HG02884 (cell line): ENCODE measurements at regions not wholly inside any gene's neighbourhood (a gene's known extent, or its start where the extent isn't known, plus 50 kb on each side); places are given as distances from the start of the nearest gene placed in this dataset.
"Not testable (repeated sequence)": the region's sequence is repeated elsewhere in the genome, so short reads cannot be mapped to it uniquely, and the experiment has no call there.

Experiments
- ATAC-seq: cut with Tn5 transposase; IDR thresholded peaks from one replicate; pipeline ENCODE4 v1.9.1; 2021; ENCODE audit warnings: mild to moderate bottlenecking, moderate library complexity; ENCODE audit not compliant: unreplicated experiment

- ATAC-seq = not testable (repeated sequence)
Observed at GRCh38 chr1:166784646-166785045, 54.6 kb upstream of the POGK start.

DNA sequence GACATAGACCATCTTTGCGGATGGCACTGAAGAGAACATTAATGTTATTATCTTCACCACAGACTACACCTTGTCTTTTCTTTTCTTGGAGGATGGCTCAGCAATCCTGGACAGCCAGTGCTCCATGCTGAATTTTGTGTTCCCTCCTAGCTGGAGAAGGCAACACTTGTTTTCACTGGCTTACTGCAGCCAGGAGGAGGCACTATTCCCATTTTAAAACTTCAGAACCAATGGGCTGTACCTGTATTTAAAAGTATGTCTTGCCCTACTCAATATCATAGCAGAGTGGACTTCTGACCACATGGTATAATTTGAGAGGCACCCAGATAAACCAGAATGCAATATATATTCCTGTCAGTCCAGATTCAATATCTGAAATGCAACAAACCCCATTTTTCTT lies 53.3 kb upstream of the POGK start:
- ATAC-seq = no peak

- ATAC-seq = no peak
Observed at GRCh38 chr1:166789286-166789685, 50.0 kb upstream of the POGK start.
